CD4-positive, alpha-beta T cell treated with Interferon alpha-2 for 1 hour (primary cell): ENCODE measurements at regions not wholly inside any gene's neighbourhood (a gene's known extent, or its start where the extent isn't known, plus 50 kb on each side); places are given as distances from the start of the nearest gene placed in this dataset.
"Not testable (repeated sequence)": the region's sequence is repeated elsewhere in the genome, so short reads cannot be mapped to it uniquely, and the experiment has no call there.

Source experiments
- DNase-seq, 2 donors: peaks; one replicate each; pipeline ENCODE4 v3.0.0-alpha.2; 2020 to 2022

DNA sequence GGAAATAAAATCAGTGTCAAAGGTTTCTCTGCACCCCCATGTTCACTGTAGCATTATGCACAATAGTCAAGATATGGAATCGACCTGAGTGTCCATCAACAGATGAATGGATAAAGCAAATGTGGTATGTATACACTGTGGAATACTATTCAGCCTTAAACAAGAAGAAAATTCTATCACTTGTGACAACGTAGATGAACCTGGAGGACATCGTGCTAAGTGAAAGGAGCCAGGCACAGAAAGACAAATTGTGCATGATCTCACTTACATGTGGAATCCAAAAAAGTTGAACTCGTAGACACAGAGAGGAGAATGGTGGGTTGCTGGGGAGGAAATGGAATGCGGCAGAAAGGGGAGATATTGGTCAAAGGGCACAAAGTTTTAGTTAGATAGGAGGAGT, 136.3 kb upstream of the ESR1 start:
- no peak for DNase-seq

- DNase-seq = no peak
Observed at GRCh38 chr6:151674578-151674977, 132.9 kb upstream of the ESR1 start.

GRCh38 chr6:151675746-151676459, 131.6 kb upstream of the ESR1 start:
- DNase-seq = peak; percentile 33 to 59

DNA sequence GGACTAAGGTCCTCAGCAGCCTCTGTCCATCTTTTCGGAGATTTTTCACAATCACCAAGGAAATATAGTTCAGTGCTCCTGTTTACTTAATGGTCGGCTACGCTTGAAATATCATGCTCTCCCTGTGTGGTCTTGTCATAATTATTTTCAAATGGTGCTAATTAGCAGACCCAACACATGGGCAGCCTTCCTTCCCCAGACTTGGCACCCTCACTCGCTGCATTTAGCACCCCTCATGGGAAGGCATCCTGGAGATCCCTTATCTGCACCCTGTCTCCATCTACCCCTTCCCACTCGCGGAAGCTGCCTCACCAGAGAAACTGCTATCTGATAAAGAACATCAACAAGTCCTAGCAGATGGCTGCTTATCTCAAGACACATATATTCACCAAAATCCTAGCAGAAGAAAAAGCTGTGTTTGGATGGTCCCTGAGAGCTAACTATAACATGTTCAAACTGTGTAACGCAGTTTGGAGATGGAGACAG, 131.0 kb upstream of the ESR1 start:
- DNase-seq = no peak

GRCh38 chr6:151677404-151677803, 130.1 kb upstream of the ESR1 start:
- no peak for DNase-seq

- DNase-seq = no peak
Observed at GRCh38 chr6:151679081-151679480, 128.4 kb upstream of the ESR1 start.

DNA sequence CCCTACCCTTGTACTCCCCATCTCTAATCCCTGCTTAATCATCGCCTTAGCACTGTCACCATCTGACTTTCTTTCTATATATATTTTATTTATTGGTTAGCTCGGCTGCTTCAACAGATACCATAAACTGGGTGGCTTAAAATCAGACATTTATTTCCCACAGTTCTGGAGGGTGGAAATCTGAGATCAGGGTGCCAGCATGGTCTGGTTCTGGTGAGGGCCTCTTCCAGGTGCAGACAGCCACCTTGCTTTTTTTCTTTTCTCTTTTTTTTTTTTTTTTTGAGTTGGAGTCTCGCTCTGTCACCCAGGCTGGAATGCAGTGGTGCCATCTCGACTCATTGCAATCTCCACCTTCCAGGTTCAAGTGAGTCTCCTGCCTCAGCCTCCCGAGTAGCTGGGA, 127.5 kb upstream of the ESR1 start:
- no peak for DNase-seq

- no peak for DNase-seq
Observed at GRCh38 chr6:151680846-151681432, 126.5 kb upstream of the ESR1 start.

DNA sequence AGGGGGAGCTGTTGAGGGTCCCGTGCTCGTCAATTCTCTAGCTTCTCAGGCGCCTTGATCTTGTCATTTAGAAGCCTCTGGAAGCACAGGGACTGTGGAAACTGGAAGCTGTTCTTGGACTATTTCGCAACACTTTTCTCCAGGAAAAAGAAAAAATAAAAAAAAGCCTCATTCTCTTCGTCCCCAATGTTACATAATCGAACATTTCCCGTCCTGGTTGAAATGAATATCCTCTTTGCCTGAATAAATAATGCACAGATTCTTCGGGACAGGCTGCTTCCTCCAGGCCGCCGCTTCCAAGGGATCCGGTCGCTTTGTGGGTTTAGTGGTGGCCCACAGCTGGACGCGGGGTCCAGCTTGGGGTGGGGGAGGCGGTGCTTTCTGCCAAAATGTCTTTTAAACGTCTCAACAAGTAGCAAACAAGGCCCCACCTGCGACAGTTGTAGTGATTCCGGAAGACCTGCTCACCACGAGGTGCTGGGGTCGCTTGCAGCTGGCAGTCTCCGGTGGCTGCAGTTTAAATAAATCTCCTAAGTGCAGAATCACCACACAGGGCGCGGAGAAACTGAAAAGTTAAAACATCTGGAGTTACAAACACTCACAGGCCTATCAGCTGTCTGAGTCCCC, 125.9 kb upstream of the ESR1 start:
- DNase-seq = peak in 1 of 2 donors; percentile 5

DNA sequence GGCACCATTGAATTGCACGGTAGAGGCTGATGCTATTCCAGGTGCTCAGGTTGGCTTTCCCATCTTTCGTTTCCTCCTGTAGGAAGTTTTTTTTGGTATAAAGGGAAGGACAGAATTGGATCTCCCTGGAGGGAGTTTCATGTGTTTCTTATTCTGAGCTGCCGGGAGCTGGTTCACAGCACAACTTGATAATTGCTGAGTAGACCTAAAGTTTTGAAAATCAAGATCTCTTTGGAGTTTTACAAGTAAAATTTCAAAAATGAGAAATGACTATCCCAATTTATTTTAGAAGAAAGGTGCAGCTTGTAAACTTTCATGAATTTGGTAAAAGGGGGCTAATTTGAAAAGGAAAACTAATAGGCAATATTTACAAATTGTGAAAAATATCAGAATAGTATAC, 125.2 kb upstream of the ESR1 start:
- DNase-seq = no peak

DNA sequence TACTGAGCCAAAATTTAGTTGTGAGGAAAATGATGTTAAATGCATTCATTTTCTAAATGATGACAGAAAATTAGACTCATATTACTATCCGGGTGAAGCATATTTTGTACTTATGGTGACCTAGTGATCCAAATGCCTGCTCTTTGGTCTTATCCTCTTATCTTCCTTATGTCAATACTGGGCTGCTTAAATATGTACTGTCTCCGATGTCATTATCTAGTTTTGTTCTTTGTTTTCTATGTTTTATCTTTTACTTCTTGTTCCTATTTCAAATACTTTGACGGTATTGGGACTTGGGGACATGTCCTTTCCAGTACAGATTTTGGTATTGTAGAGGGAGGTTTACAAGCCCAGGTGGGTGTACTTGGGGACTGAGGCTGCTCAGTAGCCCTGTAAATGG, 124.6 kb upstream of the ESR1 start:
- no peak for DNase-seq

DNA sequence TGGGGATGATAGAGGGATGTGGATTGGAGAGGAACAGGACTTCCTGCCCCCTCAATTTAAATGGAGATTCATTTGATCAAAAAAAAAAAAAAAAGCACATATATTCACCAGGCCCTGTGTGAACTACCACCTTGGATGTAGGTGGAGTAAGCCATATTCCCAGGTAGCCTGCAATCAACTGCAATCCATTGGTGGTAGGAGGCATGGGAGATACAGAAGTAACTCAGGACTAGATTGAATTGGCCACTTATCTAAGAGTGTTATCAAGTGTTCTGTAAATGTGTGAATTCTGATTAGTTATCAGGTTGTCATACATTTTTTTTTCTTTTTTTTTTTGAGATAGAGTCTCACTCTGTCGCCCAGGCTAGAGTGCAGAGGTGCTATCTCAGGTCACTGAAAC, 124.1 kb upstream of the ESR1 start:
- no peak for DNase-seq

DNA sequence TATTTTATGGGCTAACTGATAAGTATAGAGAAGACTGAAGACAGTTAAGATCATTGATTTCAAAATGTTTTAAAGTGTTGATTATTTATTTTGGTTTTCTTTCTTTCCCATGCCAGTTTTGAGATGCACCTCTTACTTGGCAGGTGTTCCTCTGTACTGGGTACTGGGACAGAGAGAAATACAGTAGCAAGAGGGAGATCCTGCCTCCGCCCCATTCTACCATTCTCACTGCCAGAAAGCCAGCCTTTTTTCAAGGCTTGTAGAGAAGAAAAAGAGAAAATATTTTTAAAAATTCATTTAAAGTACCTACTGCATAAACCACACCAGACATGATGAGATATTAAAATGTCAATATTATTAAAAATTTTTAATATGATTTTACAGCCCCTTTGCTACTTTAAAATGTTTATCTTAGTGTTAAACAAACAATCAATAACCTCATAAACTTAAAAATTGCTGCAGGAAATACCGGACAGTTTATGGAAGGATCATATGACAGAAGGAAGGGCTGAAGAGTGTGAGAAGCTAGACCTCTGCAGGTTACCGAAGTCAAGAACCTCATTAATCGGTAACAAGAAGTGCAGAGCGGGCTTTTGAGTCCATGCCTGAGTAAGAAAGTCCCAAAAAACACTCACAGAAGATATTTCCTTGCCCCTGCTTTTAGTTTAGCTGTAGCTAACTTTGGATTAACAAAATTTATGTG, 117.8 kb upstream of the ESR1 start:
- DNase-seq = no peak

DNA sequence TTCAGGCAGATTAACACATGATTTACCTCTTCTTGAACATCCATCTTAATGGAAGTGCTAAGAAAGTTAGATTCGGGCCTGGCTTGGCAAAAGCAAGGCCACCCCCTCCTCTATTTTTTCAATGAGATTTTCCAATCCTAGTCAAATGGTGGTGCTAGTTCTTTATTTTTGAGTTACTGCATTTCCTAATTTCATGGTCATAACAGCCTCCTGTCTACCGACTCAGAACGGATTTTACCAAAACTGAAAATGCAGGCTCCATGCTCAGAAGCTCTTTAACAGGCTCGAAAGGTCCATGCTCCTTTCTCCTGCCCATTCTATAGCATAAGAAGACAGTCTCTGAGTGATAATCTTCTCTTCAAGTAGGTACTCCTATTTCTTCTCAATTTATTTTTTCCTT, 117.2 kb upstream of the ESR1 start:
- peak; percentile 5 to 53 for DNase-seq

DNA sequence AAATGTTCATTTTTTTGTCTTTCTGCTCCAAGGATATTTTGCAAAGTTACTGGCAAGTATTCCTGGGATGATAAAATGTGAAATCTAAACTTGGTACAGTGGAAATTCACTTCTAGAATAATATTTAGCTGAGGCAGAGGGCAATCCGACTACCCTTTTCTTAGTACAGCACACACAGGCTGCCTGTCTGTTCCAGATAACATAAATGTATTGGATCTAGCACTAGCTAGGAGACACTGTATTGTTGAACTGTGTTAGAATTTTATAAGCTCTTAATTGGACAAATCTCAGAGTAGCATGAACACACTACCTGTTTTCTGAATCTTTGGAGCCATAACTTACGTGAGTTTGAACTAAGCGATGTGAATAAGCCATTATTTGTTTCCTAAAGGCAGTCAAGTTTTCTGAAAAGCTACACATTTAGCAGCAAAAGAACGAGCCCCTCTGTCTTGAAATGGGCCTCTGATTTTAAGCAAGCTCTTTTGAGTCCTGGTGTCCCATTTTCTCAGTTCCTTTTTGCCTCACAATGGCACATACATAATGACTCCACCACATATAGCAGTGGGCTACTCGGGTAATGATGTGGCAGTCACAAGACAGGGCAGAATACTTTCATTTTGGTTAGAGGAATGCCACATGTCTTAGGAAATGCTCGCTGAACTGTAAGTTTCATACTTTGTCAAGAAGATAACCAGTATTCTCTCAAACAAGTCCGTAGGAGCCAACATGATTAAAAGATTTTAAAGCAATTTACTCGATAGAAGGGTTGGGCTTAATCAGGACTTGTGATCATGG, 116.5 kb upstream of the ESR1 start:
- peak; percentile 30 to 49 for DNase-seq

- no peak for DNase-seq
Observed at GRCh38 chr6:151692216-151692615, 115.3 kb upstream of the ESR1 start.

GRCh38 chr6:151693366-151693765, 114.1 kb upstream of the ESR1 start:
- DNase-seq = no peak

GRCh38 chr6:151695156-151695555, 112.3 kb upstream of the ESR1 start:
- DNase-seq = no peak

- not testable (repeated sequence) for DNase-seq
Observed at GRCh38 chr6:151696302-151696701, 111.2 kb upstream of the ESR1 start.

GRCh38 chr6:151698931-151699700, 108.4 kb upstream of the ESR1 start:
- no peak for DNase-seq

DNA sequence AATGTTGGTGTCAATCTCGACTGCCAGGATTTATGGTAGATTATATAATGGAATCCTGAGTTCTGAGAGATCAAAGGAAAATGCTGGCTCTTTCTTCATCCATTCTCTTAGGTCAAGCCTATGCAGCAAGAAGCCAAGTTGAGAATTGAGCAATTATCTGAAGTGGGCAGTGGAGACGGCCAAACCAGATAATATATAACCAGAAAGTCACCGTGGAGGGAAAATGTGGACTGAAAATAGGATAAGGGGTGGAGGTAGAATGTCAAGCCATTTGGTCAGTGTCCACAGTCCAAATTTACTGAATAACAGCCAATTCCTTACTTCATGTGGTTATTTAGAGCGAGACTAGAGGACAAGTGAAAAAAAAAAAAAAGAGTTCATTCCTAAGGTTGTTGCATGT, 107.8 kb upstream of the ESR1 start:
- DNase-seq = no peak
